PC-9 (cell line): ENCODE measurements at regions not wholly inside any gene's neighbourhood (a gene's known extent, or its start where the extent isn't known, plus 50 kb on each side); places are given as distances from the start of the nearest gene placed in this dataset.
"Not testable (repeated sequence)": the region's sequence is repeated elsewhere in the genome, so short reads cannot be mapped to it uniquely, and the experiment has no call there.

ENCODE experiments used
- BruUV-seq: library from RNA; stranded (reverse); fragments of 400-500 nt; replicated peaks from 2 replicates; lab custom pipeline; 2021; lab: Mats Ljungman, UMichigan
- CTCF ChIA-PET: fragments of 300-600 bp; sonication (Branson Sonifier 250); formaldehyde crosslinking; loops from one replicate; lab custom pipeline; 2022; ENCODE audit warnings: antibody characterized with exemption; lab: Charles Lee
- POLR2A ChIA-PET: fragments of 300-600 bp; sonication (Branson Sonifier 250); formaldehyde crosslinking; loops from one replicate; lab custom pipeline; 2022; ENCODE audit warnings: antibody characterized with exemption; ENCODE audit not compliant: unreplicated experiment; lab: Charles Lee
- DNase-seq, 2 experiments: peaks; one replicate each; pipeline versions ENCODE4 v3.0.0 to v3.0.0-alpha.2; 2015 to 2022; ENCODE audit warnings: mixed read lengths in 1 of 2
- H2AFZ ChIP-seq: fragments of 200-600 bp; sonication (generic); 2 replicates; pipeline ENCODE4 v1.8.1; 2017; ENCODE audit warnings: antibody characterized with exemption
- H3F3A ChIP-seq: fragments of 200-600 bp; sonication (generic); 2 replicates; pipeline ENCODE4 v1.8.1; 2017; ENCODE audit warnings: antibody characterized with exemption, mild to moderate bottlenecking, low read depth; ENCODE audit not compliant: insufficient read depth
- H3K27ac ChIP-seq: fragments of 200-600 bp; sonication (generic); 2 replicates; pipeline ENCODE4 v1.6.1; 2016; ENCODE audit warnings: mixed run types
- H3K27me3 ChIP-seq: fragments of 200-600 bp; sonication (generic); 2 replicates; pipeline ENCODE4 v1.6.1; 2016; ENCODE audit warnings: low read depth, mixed run types; ENCODE audit not compliant: insufficient read depth
- H3K36me3 ChIP-seq: fragments of 200-600 bp; sonication (generic); 2 replicates; pipeline ENCODE4 v1.6.1; 2016; ENCODE audit warnings: low read depth, mixed run types
- H3K4me1 ChIP-seq: fragments of 200-600 bp; sonication (generic); replicated peaks from 2 replicates; pipeline ENCODE4 v1.6.1; 2016; ENCODE audit warnings: mixed run types; ENCODE audit not compliant: insufficient read depth
- H3K4me2 ChIP-seq: fragments of 200-600 bp; sonication (generic); 2 replicates; pipeline ENCODE4 v1.6.1; 2017; ENCODE audit warnings: mixed run types
- H3K4me3 ChIP-seq: fragments of 200-600 bp; sonication (generic); 2 replicates; pipeline ENCODE4 v1.6.1; 2016; ENCODE audit warnings: mixed run types
- H3K79me2 ChIP-seq: fragments of 200-600 bp; sonication (generic); 2 replicates; pipeline ENCODE4 v1.6.1; 2017; ENCODE audit warnings: low read depth, mixed run types
- H3K9me2 ChIP-seq: fragments of 200-600 bp; sonication (generic); 2 replicates; pipeline ENCODE4 v1.8.1; 2017; ENCODE audit warnings: mild to moderate bottlenecking; ENCODE audit not compliant: insufficient read depth
- H3K9me3 ChIP-seq: fragments of 200-600 bp; sonication (generic); 2 replicates; pipeline ENCODE4 v1.8.1; 2016; ENCODE audit warnings: low read depth; ENCODE audit not compliant: insufficient read depth
- H4K20me1 ChIP-seq: fragments of 200-600 bp; sonication (generic); 2 replicates; pipeline ENCODE4 v1.8.1; 2017; ENCODE audit not compliant: insufficient read depth
- CTCF ChIP-seq: fragments of 200-600 bp; sonication (generic); conservative IDR thresholded peaks from 2 replicates; pipeline ENCODE4 v1.6.1; 2017; ENCODE audit warnings: mixed run types, antibody characterized with exemption, mild to moderate bottlenecking, moderate library complexity
- EZH2 ChIP-seq: fragments of 200-600 bp; sonication (generic); IDR thresholded peaks from 2 replicates; pipeline ENCODE4 v1.8.0; 2017; ENCODE audit warnings: antibody characterized with exemption, low read depth
- intact Hi-C: fragments of 100-400 bp; cut with micrococcal nuclease; formaldehyde crosslinking; loops from one replicate; pipeline ENCODE4 v1.10.0; 2022; ENCODE audit not compliant: unreplicated experiment

GRCh38 chr3:130827486-130827885 lies 66.4 kb upstream of the ATP2C1 start:
- H3K4me3 ChIP-seq: no peak overlapping the region

DNA sequence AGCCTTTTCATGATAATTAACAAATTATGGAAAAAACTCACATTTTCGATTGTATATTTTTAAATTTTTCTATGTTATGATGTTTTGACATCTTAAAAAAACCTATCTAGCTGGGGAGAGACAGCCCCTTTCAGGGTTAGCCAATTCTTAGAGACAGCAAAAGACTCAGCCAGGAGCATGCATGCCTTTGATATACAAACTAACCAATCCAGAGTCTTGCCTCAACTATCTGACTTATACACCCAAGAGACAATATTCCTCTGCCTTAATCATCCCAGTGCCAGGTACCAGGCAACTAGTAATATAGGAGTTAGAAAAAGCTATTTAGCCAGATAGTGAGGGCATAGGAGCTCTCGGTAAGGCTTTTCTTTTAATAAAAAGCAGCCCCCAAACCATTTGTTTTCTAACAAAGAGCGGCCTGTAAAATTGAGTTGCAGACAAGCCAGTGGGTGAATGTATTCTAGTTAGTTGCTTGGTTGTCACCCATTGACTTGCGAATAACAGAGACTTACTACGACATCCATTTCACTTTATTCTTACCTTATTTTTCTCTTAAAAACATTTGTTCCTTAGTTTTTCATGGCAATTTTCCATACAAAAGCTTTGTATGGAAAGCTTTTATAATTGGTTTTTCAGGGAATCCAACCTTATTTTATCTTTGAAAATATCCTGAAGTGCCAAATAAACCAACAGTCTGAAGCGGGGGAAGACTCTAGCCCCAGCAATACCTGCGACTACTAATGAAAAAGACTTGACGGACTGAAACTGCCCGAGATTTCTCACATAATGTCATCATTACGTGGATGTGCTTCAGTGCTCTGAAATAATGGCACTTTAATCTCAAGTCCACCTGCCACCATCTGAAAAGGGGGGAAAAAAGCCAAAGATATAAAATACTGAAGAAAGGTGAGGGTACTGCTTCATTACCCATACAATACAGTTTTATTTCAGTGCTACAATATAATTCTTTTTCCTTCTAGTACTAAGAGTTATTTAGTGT lies 64.6 kb upstream of the ATP2C1 start:
- TF ChIP-seq EZH2 (no peak), CTCF (no peak)
- Histone ChIP-seq H3K4me3 (no peak overlapping the region), H3F3A (no peaks in the 10 kb centered on the region; the same call in 1 of the 2 replicates), H3K27ac (no peak overlapping the region), H3K36me3 (no peaks in the 10 kb centered on the region), H3K9me2 (no peaks in the 10 kb centered on the region), H3K79me2 (no peaks in the 10 kb centered on the region), H3K9me3 (no peaks in the 10 kb centered on the region), H3K27me3 (no peaks in the 10 kb centered on the region), H3K4me1 (peaks cover 12% of the 10 kb centered on the region), H4K20me1 (no peaks in the 10 kb centered on the region), H3K4me2 (no peak overlapping the region), H2AFZ (no peak overlapping the region)
- intact Hi-C loops: no loop called here
- no peak for DNase-seq
- CTCF ChIA-PET: no interaction called here
- BruUV-seq: no TSS peak
- POLR2A ChIA-PET: no interaction called here

More at GRCh38 chr3:130827486-130827885, 66.4 kb upstream of the ATP2C1 start:
- no peaks in the 10 kb centered on the region for H3K27me3 ChIP-seq
- no peak overlapping the region for H2AFZ ChIP-seq
- H3K36me3 ChIP-seq: no peaks in the 10 kb centered on the region
- no TSS peak for BruUV-seq
- no peaks in the 10 kb centered on the region for H3K9me3 ChIP-seq
- peaks cover 12% of the 10 kb centered on the region for H3K4me1 ChIP-seq
- H3F3A ChIP-seq: no peaks in the 10 kb centered on the region; the same call in 1 of the 2 replicates
- no peaks in the 10 kb centered on the region for H3K79me2 ChIP-seq
- ChIA-PET POLR2A (no interaction called here), CTCF (no interaction called here)
- H4K20me1 ChIP-seq: no peaks in the 10 kb centered on the region
- H3K9me2 ChIP-seq: no peaks in the 10 kb centered on the region
- no peak overlapping the region for H3K27ac ChIP-seq
- no peak for DNase-seq
- intact Hi-C loops: no loop called here
- no peak overlapping the region for H3K4me2 ChIP-seq
- no peak for TF ChIP-seq EZH2
- TF ChIP-seq CTCF: no peak

GRCh38 chr3:130831719-130832400 lies 62.0 kb upstream of the ATP2C1 start:
- no peak for DNase-seq
- no peak overlapping the region for H3K27ac ChIP-seq
- no peaks in the 10 kb centered on the region for H3K9me3 ChIP-seq
- POLR2A ChIA-PET: no interaction called here
- H4K20me1 ChIP-seq: no peaks in the 10 kb centered on the region
- H3K9me2 ChIP-seq: no peaks in the 10 kb centered on the region
- no peaks in the 10 kb centered on the region for H3K79me2 ChIP-seq
- no TSS peak for BruUV-seq
- no peaks in the 10 kb centered on the region for H3F3A ChIP-seq
- no peak overlapping the region for H3K4me2 ChIP-seq
- no peak overlapping the region for H3K4me3 ChIP-seq
- H3K27me3 ChIP-seq: no peaks in the 10 kb centered on the region
- TF ChIP-seq CTCF (no peak), EZH2 (no peak)
- H2AFZ ChIP-seq: no peak overlapping the region
- intact Hi-C loops: no loop called here
- peaks cover 1% of the 10 kb centered on the region for H3K4me1 ChIP-seq
- CTCF ChIA-PET: no interaction called here
- no peaks in the 10 kb centered on the region for H3K36me3 ChIP-seq

- H2AFZ ChIP-seq, CTCF ChIA-PET, H4K20me1 ChIP-seq, BruUV-seq, POLR2A ChIA-PET, H3K79me2 ChIP-seq, H3K27ac ChIP-seq, intact Hi-C loops, H3K27me3 ChIP-seq, H3K4me3 ChIP-seq, H3K9me2 ChIP-seq, DNase-seq, H3K36me3 ChIP-seq, H3K4me2 ChIP-seq, H3K9me3 ChIP-seq, H3K4me1 ChIP-seq, H3F3A ChIP-seq: not testable (repeated sequence)
Observed at GRCh38 chr3:130832401-130832746, 61.5 kb upstream of the ATP2C1 start.
